Ishikawa (cell line): ENCODE measurements at regions not wholly inside any gene's neighbourhood (a gene's known extent, or its start where the extent isn't known, plus 50 kb on each side); places are given as distances from the start of the nearest gene placed in this dataset.

Experiments
- CEBPB ChIP-seq: IDR thresholded peaks from 2 replicates; pipeline ENCODE4 v1.6.1; 2012
- CREB1 ChIP-seq: IDR thresholded peaks from 2 replicates; pipeline ENCODE4 v1.6.1; 2012; ENCODE audit warnings: low read depth
- EGR1 ChIP-seq: IDR thresholded peaks from 2 replicates; pipeline ENCODE4 v1.6.1; 2012
- EP300 ChIP-seq: IDR thresholded peaks from 2 replicates; pipeline ENCODE4 v1.6.1; 2012; ENCODE audit warnings: borderline replicate concordance
- FOXM1 ChIP-seq: IDR thresholded peaks from 2 replicates; pipeline ENCODE4 v1.6.1; 2012; ENCODE audit warnings: low read depth, borderline replicate concordance
- NFIC ChIP-seq: IDR thresholded peaks from 2 replicates; pipeline ENCODE4 v1.6.1; 2012
- RAD21 ChIP-seq: IDR thresholded peaks from 2 replicates; pipeline ENCODE4 v1.6.1; 2012; ENCODE audit warnings: low read depth
- TAF1 ChIP-seq: IDR thresholded peaks from 2 replicates; pipeline ENCODE4 v1.6.1; 2012; ENCODE audit warnings: low read depth, mild to moderate bottlenecking
- TCF12 ChIP-seq: IDR thresholded peaks from 2 replicates; pipeline ENCODE4 v1.6.1; 2012; ENCODE audit warnings: low read depth
- TEAD4 ChIP-seq: IDR thresholded peaks from 2 replicates; pipeline ENCODE4 v1.6.1; 2012
- YY1 ChIP-seq: IDR thresholded peaks from 2 replicates; pipeline ENCODE4 v1.6.1; 2012; ENCODE audit warnings: low read depth
- ZBTB7A ChIP-seq: IDR thresholded peaks from 2 replicates; pipeline ENCODE4 v1.6.1; 2012; ENCODE audit warnings: low read depth
- TF ChIP-seq, protein P1 (sequence below): IDR thresholded peaks from 2 replicates; pipeline ENCODE4 v1.6.1; 2012
- TF ChIP-seq, protein P2 (sequence below): IDR thresholded peaks from 2 replicates; pipeline ENCODE4 v1.6.1; 2012
- TF ChIP-seq, protein P3 (sequence below): IDR thresholded peaks from 2 replicates; pipeline ENCODE4 v1.6.1; 2012; ENCODE audit warnings: low read depth, mild to moderate bottlenecking

DNA sequence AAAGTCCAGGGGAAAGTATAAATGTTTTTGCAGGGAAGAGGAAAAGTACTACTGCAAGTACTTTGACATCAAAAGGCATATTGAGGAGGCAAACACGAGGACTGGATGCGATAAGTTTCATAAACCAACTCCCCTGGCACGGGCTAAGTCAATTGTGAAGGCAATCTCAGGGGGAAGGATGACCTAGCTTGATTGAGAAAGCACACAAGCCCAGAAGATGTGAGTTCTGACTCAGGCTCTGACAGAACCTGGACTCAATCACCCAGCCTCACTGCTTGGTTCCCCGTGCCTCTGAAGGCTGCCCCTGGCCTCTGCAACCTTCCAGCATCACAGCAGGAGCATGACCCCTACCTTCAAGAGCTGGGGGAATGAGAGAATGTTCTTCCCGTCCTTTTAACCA is 93.2 kb upstream of the ZNF438 start:
- TF ChIP-seq EGR1 = no peak
- no peak for TF ChIP-seq EP300
- TF ChIP-seq, protein P1, sequence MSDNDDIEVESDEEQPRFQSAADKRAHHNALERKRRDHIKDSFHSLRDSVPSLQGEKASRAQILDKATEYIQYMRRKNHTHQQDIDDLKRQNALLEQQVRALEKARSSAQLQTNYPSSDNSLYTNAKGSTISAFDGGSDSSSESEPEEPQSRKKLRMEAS = no peak
- TF ChIP-seq YY1 = no peak
- TF ChIP-seq, protein P2, sequence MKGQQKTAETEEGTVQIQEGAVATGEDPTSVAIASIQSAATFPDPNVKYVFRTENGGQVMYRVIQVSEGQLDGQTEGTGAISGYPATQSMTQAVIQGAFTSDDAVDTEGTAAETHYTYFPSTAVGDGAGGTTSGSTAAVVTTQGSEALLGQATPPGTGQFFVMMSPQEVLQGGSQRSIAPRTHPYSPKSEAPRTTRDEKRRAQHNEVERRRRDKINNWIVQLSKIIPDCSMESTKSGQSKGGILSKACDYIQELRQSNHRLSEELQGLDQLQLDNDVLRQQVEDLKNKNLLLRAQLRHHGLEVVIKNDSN = no peak
- no peak for TF ChIP-seq NFIC

DNA sequence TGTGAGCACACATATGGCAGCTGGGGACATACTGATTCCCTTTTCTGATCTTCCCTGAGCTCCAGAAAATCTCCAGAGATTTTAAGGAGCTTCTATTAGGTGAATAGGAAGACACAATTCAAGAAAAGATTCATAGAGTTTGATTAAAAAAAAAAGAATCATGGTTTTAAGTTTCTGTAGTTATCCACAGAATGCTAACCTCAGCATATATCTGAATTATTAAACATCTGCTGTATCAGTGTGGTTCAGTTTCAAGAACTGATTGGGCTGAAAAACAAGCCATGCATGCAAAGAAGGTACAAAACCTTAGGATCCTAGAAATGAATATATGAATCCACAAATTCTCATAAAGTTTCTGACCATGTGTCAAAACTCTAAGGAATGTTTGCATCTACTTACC is 94.1 kb upstream of the ZNF438 start:
- TF ChIP-seq TAF1 = no peak
- TF ChIP-seq, protein P1 = no peak
- TF ChIP-seq TCF12 = no peak
- TF ChIP-seq RAD21 = no peak

DNA sequence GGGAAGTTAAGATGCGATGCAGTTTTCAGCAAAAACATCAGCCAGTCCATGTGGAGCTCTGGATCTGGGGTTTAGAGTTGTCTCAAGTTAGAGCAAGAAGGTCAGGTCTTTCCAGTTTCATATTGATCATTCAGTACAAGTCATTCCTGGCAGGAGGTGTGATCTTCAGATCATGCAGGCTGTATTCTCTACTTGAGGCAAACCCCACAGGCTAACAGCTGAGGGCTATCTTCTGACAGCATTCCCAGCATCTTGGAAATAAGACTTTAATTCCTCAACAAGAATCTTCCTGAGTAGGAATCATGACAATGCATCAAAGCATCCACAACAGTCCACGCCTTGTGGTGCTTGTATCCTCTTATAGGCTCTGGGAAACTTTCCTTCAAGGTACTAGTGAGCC is 94.9 kb upstream of the ZNF438 start:
- TF ChIP-seq RAD21 (no peak), TEAD4 (no peak), CEBPB (no peak), EP300 (no peak), CREB1 (no peak), YY1 (no peak), TAF1 (no peak), NFIC (no peak), TCF12 (no peak), FOXM1 (no peak), ZBTB7A (no peak), EGR1 (no peak)
- TF ChIP-seq, protein P1 = no peak
- TF ChIP-seq, protein P2 = no peak
- TF ChIP-seq, protein P3, sequence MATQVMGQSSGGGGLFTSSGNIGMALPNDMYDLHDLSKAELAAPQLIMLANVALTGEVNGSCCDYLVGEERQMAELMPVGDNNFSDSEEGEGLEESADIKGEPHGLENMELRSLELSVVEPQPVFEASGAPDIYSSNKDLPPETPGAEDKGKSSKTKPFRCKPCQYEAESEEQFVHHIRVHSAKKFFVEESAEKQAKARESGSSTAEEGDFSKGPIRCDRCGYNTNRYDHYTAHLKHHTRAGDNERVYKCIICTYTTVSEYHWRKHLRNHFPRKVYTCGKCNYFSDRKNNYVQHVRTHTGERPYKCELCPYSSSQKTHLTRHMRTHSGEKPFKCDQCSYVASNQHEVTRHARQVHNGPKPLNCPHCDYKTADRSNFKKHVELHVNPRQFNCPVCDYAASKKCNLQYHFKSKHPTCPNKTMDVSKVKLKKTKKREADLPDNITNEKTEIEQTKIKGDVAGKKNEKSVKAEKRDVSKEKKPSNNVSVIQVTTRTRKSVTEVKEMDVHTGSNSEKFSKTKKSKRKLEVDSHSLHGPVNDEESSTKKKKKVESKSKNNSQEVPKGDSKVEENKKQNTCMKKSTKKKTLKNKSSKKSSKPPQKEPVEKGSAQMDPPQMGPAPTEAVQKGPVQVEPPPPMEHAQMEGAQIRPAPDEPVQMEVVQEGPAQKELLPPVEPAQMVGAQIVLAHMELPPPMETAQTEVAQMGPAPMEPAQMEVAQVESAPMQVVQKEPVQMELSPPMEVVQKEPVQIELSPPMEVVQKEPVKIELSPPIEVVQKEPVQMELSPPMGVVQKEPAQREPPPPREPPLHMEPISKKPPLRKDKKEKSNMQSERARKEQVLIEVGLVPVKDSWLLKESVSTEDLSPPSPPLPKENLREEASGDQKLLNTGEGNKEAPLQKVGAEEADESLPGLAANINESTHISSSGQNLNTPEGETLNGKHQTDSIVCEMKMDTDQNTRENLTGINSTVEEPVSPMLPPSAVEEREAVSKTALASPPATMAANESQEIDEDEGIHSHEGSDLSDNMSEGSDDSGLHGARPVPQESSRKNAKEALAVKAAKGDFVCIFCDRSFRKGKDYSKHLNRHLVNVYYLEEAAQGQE = no peak

DNA sequence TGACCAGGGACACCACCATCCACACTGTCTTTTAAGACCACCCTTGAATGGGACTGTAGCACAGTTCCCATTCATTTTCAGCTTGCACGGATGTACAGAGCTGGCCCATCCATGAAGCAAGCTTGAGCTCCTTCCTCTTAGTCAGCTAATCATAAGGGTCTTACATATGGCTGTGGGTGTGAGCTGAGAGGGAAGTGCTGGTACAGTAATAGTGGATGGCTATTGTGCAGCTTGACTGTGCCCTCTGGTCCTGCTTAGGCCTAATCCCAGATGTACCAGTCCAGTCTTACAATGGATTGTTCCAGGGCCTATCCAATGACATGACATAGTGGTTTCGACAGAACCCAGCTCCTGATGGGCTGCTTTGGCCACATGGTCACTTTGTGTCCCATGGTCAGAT is 96.9 kb upstream of the ZNF438 start:
- TF ChIP-seq, protein P3 = no peak

DNA sequence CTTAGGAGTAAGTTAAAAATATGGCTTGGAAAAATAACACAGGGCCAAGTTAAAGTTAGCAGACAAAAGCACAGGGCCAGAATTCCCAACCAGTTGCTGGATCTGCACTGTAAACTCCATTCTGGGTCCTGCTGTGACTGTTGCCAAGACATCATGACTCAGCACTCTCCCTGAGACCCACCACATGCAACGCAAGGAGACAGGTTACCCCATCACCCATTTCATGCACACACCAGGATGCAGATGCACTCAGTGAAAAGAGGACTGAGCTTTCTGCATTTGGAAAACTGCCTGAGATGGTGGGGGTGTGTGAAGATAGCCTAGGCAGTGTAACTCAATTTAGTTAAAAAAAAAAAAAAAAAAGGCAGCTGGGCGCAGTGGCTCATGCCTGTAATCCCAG is 97.6 kb upstream of the ZNF438 start:
- TF ChIP-seq RAD21 = no peak
- no peak for TF ChIP-seq YY1
- TF ChIP-seq, protein P3 = no peak
- TF ChIP-seq CREB1 = no peak
- TF ChIP-seq, protein P1 = no peak
- TF ChIP-seq EP300 = no peak
- no peak for TF ChIP-seq FOXM1
- TF ChIP-seq TCF12 = no peak
